Fibroblast of the aortic adventitia (primary cell): ENCODE measurements at regions not wholly inside any gene's neighbourhood (a gene's known extent, or its start where the extent isn't known, plus 50 kb on each side); places are given as distances from the start of the nearest gene placed in this dataset.

Experiments used
- DNase-seq: peaks from one replicate; pipeline ENCODE4 v3.0.0-alpha.2; 2010; ENCODE audit warnings: low read depth
- H3K4me3 ChIP-seq: 2 replicates; pipeline ENCODE4 v1.5.1; 2011; ENCODE audit warnings: low read depth, mild to moderate bottlenecking, control low read depth, low read length, moderate library complexity
- CTCF ChIP-seq: IDR thresholded peaks from 2 replicates; pipeline ENCODE4 v1.5.1; 2011; ENCODE audit warnings: mild to moderate bottlenecking, low read length, control low read depth, inconsistent platforms; ENCODE audit not compliant: insufficient read depth

- TF ChIP-seq CTCF, result no peak
- DNase-seq, result no peak
- no peak overlapping the region for H3K4me3 ChIP-seq
Observed at GRCh38 chr7:113170591-113170990, 52.2 kb upstream of the SMIM30 start.
